GM23338 (cell line): ENCODE measurements at regions not wholly inside any gene's neighbourhood (a gene's known extent, or its start where the extent isn't known, plus 50 kb on each side); places are given as distances from the start of the nearest gene placed in this dataset.

Experiments
- CREB1 ChIP-seq: fragments of 250-450 bp; sonication (Bioruptor Pico); IDR thresholded peaks from 2 replicates; pipeline ENCODE4 v1.5.0; 2020; ENCODE audit warnings: low read depth, mild to moderate bottlenecking, moderate library complexity
- EZH2 ChIP-seq: fragments of 200-600 bp; sonication (generic); IDR thresholded peaks from one replicate; pipeline ENCODE4 v1.8.0; 2017; ENCODE audit warnings: antibody characterized with exemption, mild to moderate bottlenecking, low read depth; ENCODE audit not compliant: unreplicated experiment
- EZH2phosphoT487 ChIP-seq: fragments of 200-600 bp; sonication (generic); IDR thresholded peaks from one replicate; pipeline ENCODE4 v1.8.1; 2018; ENCODE audit warnings: antibody characterized with exemption; ENCODE audit not compliant: unreplicated experiment
- JUNB ChIP-seq: IDR thresholded peaks from one replicate; pipeline ENCODE4 v1.6.1; 2016; ENCODE audit warnings: antibody characterized with exemption; ENCODE audit not compliant: unreplicated experiment
- NANOG ChIP-seq: IDR thresholded peaks from 2 replicates; pipeline ENCODE4 v1.6.1; 2016; ENCODE audit warnings: antibody characterized with exemption, borderline replicate concordance
- POLR2AphosphoS5 ChIP-seq: IDR thresholded peaks from 2 replicates; pipeline ENCODE4 v1.6.1; 2016; ENCODE audit warnings: antibody characterized with exemption, low read depth
- REST ChIP-seq: IDR thresholded peaks from one replicate; pipeline ENCODE4 v1.6.1; 2018; ENCODE audit warnings: antibody characterized with exemption; ENCODE audit not compliant: unreplicated experiment
- STAT1 ChIP-seq: IDR thresholded peaks from one replicate; pipeline ENCODE4 v1.6.1; 2016; ENCODE audit warnings: antibody characterized with exemption; ENCODE audit not compliant: unreplicated experiment
- ZNF114 ChIP-seq: fragments of 250-450 bp; sonication (Bioruptor Pico); IDR thresholded peaks from 2 replicates; pipeline ENCODE4 v1.5.0; 2020; ENCODE audit warnings: mild to moderate bottlenecking, moderate library complexity
- ZNF331 ChIP-seq: fragments of 250-450 bp; sonication (Bioruptor Pico); IDR thresholded peaks from 2 replicates; pipeline ENCODE4 v1.5.0; 2020; ENCODE audit warnings: low read depth, mild to moderate bottlenecking, moderate library complexity
- ZNF462 ChIP-seq: fragments of 250-450 bp; sonication (Bioruptor Pico); IDR thresholded peaks from 2 replicates; pipeline ENCODE4 v1.5.0; 2020; ENCODE audit warnings: mild to moderate bottlenecking, moderate library complexity
- TF ChIP-seq, protein P1 (sequence below), 2 experiments: fragments of 200-600 bp in 1 of 2; sonication (generic) in 1 of 2; conservative IDR thresholded peaks; 2 replicates each; pipeline versions ENCODE4 v1.5.1 to v1.6.1; 2016 to 2017; ENCODE audit warnings: antibody characterized with exemption in 2 of 2, low read depth in 2 of 2, mild to moderate bottlenecking in 2 of 2, moderate library complexity in 1 of 2
- TF ChIP-seq, protein P2 (sequence below): IDR thresholded peaks from 2 replicates; pipeline ENCODE4 v1.6.1; 2016; ENCODE audit warnings: antibody characterized with exemption

GRCh38 chr20:24417485-24417884 is 51.9 kb upstream of the SYNDIG1 start:
- TF ChIP-seq, protein P1, sequence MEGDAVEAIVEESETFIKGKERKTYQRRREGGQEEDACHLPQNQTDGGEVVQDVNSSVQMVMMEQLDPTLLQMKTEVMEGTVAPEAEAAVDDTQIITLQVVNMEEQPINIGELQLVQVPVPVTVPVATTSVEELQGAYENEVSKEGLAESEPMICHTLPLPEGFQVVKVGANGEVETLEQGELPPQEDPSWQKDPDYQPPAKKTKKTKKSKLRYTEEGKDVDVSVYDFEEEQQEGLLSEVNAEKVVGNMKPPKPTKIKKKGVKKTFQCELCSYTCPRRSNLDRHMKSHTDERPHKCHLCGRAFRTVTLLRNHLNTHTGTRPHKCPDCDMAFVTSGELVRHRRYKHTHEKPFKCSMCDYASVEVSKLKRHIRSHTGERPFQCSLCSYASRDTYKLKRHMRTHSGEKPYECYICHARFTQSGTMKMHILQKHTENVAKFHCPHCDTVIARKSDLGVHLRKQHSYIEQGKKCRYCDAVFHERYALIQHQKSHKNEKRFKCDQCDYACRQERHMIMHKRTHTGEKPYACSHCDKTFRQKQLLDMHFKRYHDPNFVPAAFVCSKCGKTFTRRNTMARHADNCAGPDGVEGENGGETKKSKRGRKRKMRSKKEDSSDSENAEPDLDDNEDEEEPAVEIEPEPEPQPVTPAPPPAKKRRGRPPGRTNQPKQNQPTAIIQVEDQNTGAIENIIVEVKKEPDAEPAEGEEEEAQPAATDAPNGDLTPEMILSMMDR (conservative IDR thresholded peaks at IDR 0.05; ENCODE audit: low read depth in 2 of 2) = no peak
- TF ChIP-seq POLR2AphosphoS5 (no peak), ZNF114 (no peak), REST (no peak), NANOG (no peak), ZNF331 (no peak), EZH2phosphoT487 (no peak), STAT1 (no peak), EZH2 (no peak), CREB1 (CRISPR knock-in tag) (no peak), JUNB (no peak), ZNF462 (CRISPR knock-in tag) (no peak)
- TF ChIP-seq, protein P2, sequence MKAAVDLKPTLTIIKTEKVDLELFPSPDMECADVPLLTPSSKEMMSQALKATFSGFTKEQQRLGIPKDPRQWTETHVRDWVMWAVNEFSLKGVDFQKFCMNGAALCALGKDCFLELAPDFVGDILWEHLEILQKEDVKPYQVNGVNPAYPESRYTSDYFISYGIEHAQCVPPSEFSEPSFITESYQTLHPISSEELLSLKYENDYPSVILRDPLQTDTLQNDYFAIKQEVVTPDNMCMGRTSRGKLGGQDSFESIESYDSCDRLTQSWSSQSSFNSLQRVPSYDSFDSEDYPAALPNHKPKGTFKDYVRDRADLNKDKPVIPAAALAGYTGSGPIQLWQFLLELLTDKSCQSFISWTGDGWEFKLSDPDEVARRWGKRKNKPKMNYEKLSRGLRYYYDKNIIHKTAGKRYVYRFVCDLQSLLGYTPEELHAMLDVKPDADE = no peak
